ENCODE measurements at regions not wholly inside any gene's neighbourhood (a gene's known extent, or its start where the extent isn't known, plus 50 kb on each side); places are given as distances from the start of the nearest gene placed in this dataset.

GRCh38 chr14:96627811-96628775 is 125.9 kb downstream of the PAPOLA start:
- no peaks in the 10 kb centered on the region for H3K4me1 ChIP-seq
- peaks cover 0 to 30% (median 0%) of the 10 kb centered on the region in 9 donors for H3K27me3 ChIP-seq
- peaks cover 0 to 6% (median 0%) of the 10 kb centered on the region in 12 donors for H3K9me3 ChIP-seq
- TF ChIP-seq CTCF (IDR thresholded peaks at IDR 0.05): no peak
- TF ChIP-seq POLR2A (IDR thresholded peaks at IDR 0.05): no peak
- ATAC-seq (no peak), DNase-seq (no peak)
- no peak overlapping the region for H3K4me3 ChIP-seq
- intact Hi-C loops (cut with DNase I): no loop called here
- no peak overlapping the region for H3K27ac ChIP-seq
- no peaks in the 10 kb centered on the region for H3K36me3 ChIP-seq
- 76 to 83% (median 81%) methylated on average over 10 of the region's 10 CpGs for WGBS, 4 donors

DNA sequence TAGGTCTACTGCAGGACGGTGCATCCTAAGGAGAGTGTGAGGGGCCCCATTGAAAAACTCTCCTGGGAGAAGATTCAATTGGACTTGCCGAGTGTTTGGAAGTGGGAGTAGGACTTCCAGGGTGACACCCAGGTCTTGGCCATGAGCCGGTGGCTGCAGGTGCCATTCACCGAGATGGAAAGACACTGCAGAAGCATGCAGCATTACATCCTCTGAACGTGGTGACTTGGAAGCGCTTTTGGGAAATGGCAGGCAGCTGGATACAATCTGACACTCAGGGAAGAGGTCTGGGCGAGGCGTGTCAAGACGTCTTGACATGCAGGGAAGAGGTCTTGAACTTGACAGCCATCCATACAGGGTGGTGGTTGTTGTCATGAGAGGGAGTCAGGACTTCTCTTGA is 126.9 kb downstream of the PAPOLA start:
- WGBS, 4 donors: 70 to 86% (median 80%) methylated on average over 7 to 9 of the region's 9 CpGs
- no peak overlapping the region for H3K4me3 ChIP-seq
- TF ChIP-seq POLR2A (IDR thresholded peaks at IDR 0.05) (no peak), CTCF (IDR thresholded peaks at IDR 0.05) (no peak)
- H3K27me3 ChIP-seq: peaks cover 0 to 27% (median 0%) of the 10 kb centered on the region in 9 donors
- intact Hi-C loops (cut with DNase I): no loop called here
- H3K4me1 ChIP-seq: no peaks in the 10 kb centered on the region
- ATAC-seq (no peak), DNase-seq (no peak)
- peaks cover 0 to 6% (median 0%) of the 10 kb centered on the region in 12 donors for H3K9me3 ChIP-seq
- H3K27ac ChIP-seq: no peak overlapping the region
- H3K36me3 ChIP-seq: no peaks in the 10 kb centered on the region

- Histone ChIP-seq H3K27ac (no peak overlapping the region), H3K4me3 (no peak overlapping the region), H3K36me3 (no peaks in the 10 kb centered on the region), H3K9me3 (peaks cover 0 to 6% (median 0%) of the 10 kb centered on the region in 12 donors), H3K27me3 (peaks cover 0 to 21% (median 0%) of the 10 kb centered on the region in 9 donors), H3K4me1 (no peaks in the 10 kb centered on the region)
- TF ChIP-seq CTCF (IDR thresholded peaks at IDR 0.05): no peak
- no peak for TF ChIP-seq POLR2A (IDR thresholded peaks at IDR 0.05)
- no peak for DNase-seq
- no peak for ATAC-seq
- intact Hi-C loops (cut with DNase I): no loop called here
- WGBS, 4 donors: 49 to 82% (median 63%) methylated on average over 4 of the region's 4 CpGs
Observed at GRCh38 chr14:96629558-96630222, 127.5 kb downstream of the PAPOLA start.

- Histone ChIP-seq H3K4me3 (no peak overlapping the region), H3K9me3 (peaks cover 0 to 6% (median 0%) of the 10 kb centered on the region in 12 donors), H3K27me3 (peaks cover 0 to 15% (median 0%) of the 10 kb centered on the region in 9 donors), H3K36me3 (no peaks in the 10 kb centered on the region), H3K4me1 (no peaks in the 10 kb centered on the region), H3K27ac (no peak overlapping the region)
- DNase-seq (no peak), ATAC-seq (no peak)
- intact Hi-C loops (cut with DNase I): no loop called here
- 91 to 97% (median 95%) methylated on average over 6 of the region's 6 CpGs for WGBS, 4 donors
- TF ChIP-seq CTCF (IDR thresholded peaks at IDR 0.05) (no peak), POLR2A (IDR thresholded peaks at IDR 0.05) (no peak)
Observed at GRCh38 chr14:96630281-96630680, 128.1 kb downstream of the PAPOLA start.
